ENCODE measurements at regions not wholly inside any gene's neighbourhood (a gene's known extent, or its start where the extent isn't known, plus 50 kb on each side); places are given as distances from the start of the nearest gene placed in this dataset.

DNA sequence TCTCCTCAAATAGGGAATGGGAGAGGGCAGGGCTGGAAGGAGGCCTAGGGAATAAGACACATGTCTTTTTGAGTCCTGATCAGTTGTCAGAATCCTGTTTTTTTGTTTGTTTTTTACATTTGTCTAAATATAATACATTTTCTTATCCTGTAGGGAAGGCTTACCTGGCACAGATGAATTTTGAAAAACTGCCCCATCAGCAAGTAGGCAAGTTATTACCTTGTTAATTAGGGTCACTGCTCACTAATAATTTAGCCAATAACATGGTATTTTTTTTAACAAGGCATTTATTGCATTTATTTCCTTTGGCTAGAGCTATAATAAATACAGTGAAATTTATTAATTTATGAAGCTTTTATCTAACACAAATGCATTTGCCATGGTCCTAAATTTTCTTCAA lies 423.2 kb upstream of the ONECUT1 start:
- TF ChIP-seq, protein P1, sequence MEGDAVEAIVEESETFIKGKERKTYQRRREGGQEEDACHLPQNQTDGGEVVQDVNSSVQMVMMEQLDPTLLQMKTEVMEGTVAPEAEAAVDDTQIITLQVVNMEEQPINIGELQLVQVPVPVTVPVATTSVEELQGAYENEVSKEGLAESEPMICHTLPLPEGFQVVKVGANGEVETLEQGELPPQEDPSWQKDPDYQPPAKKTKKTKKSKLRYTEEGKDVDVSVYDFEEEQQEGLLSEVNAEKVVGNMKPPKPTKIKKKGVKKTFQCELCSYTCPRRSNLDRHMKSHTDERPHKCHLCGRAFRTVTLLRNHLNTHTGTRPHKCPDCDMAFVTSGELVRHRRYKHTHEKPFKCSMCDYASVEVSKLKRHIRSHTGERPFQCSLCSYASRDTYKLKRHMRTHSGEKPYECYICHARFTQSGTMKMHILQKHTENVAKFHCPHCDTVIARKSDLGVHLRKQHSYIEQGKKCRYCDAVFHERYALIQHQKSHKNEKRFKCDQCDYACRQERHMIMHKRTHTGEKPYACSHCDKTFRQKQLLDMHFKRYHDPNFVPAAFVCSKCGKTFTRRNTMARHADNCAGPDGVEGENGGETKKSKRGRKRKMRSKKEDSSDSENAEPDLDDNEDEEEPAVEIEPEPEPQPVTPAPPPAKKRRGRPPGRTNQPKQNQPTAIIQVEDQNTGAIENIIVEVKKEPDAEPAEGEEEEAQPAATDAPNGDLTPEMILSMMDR (IDR thresholded peaks at IDR 0.05), result no peak
- TF ChIP-seq EZH2 (IDR thresholded peaks at IDR 0.05) (no peak), EZH2phosphoT487 (IDR thresholded peaks at IDR 0.05) (no peak)
